Neural progenitor cell (in vitro differentiated cells): ENCODE measurements at regions not wholly inside any gene's neighbourhood (a gene's known extent, or its start where the extent isn't known, plus 50 kb on each side); places are given as distances from the start of the nearest gene placed in this dataset.
A peak's percentile ranks its signal among the peaks of the same experiment; 100 is the strongest.

Source experiments
- DNase-seq: peaks from one replicate; pipeline ENCODE4 v3.0.0-alpha.2; 2016; ENCODE audit warnings: low spot score
- H2AFZ ChIP-seq: fragments of 200-600 bp; sonication (generic); replicated peaks from 2 replicates; pipeline ENCODE4 v1.6.1; 2016; ENCODE audit warnings: antibody characterized with exemption
- H3F3A ChIP-seq: fragments of 200-600 bp; sonication (generic); 2 replicates; pipeline ENCODE4 v1.6.1; 2016; ENCODE audit warnings: antibody characterized with exemption, low read depth
- H3K27ac ChIP-seq: fragments of 200-600 bp; sonication (generic); 2 replicates; pipeline ENCODE4 v1.5.1; 2016; ENCODE audit warnings: mild to moderate bottlenecking
- H3K27me3 ChIP-seq: fragments of 200-600 bp; sonication (generic); 2 replicates; pipeline ENCODE4 v1.6.1; 2016; ENCODE audit warnings: mild to moderate bottlenecking, moderate library complexity
- H3K36me3 ChIP-seq: fragments of 200-600 bp; sonication (generic); 2 replicates; pipeline ENCODE4 v1.5.1; 2016
- H3K4me1 ChIP-seq: fragments of 200-600 bp; sonication (generic); 2 replicates; pipeline ENCODE4 v1.6.1; 2016; ENCODE audit warnings: mixed run types
- H3K4me2 ChIP-seq: fragments of 200-600 bp; sonication (generic); 2 replicates; pipeline ENCODE4 v1.6.1; 2016
- H3K4me3 ChIP-seq: fragments of 200-600 bp; sonication (generic); 2 replicates; pipeline ENCODE4 v1.5.1; 2016
- H3K79me2 ChIP-seq: fragments of 200-600 bp; sonication (generic); 2 replicates; pipeline ENCODE4 v1.6.1; 2016; ENCODE audit warnings: low read depth
- H3K9ac ChIP-seq: fragments of 200-600 bp; sonication (generic); 2 replicates; pipeline ENCODE4 v1.6.1; 2016
- H3K9me3 ChIP-seq: fragments of 200-600 bp; sonication (generic); 2 replicates; pipeline ENCODE4 v1.5.1; 2016; ENCODE audit warnings: low read depth
- H4K20me1 ChIP-seq: fragments of 200-600 bp; sonication (generic); 2 replicates; pipeline ENCODE4 v1.6.1; 2016; ENCODE audit warnings: low read depth
- H3K27ac Mint-ChIP-seq: 3 replicates; pipeline ENCODE4 v1.8.0; 2021; ENCODE audit warnings: mixed read lengths
- H3K27me3 Mint-ChIP-seq: 2 replicates; pipeline ENCODE4 v1.8.0; 2022; ENCODE audit warnings: low read depth, mild to moderate bottlenecking, inconsistent platforms, moderate library complexity, mixed read lengths; ENCODE audit not compliant: insufficient read depth
- H3K36me3 Mint-ChIP-seq: 3 replicates; pipeline ENCODE4 v1.8.0; 2021; ENCODE audit warnings: mixed read lengths
- H3K4me1 Mint-ChIP-seq: 3 replicates; pipeline ENCODE4 v1.8.0; 2021; ENCODE audit warnings: mixed read lengths
- H3K4me3 Mint-ChIP-seq: 3 replicates; pipeline ENCODE4 v1.8.0; 2021; ENCODE audit warnings: mild to moderate bottlenecking, moderate library complexity, mixed read lengths
- H3K9me3 Mint-ChIP-seq: 3 replicates; pipeline ENCODE4 v1.8.0; 2020; ENCODE audit warnings: mixed read lengths
- CTCF ChIP-seq: fragments of 200-600 bp; sonication (generic); IDR thresholded peaks from 2 replicates; pipeline ENCODE4 v1.5.1; 2017; ENCODE audit warnings: antibody characterized with exemption, mild to moderate bottlenecking
- EZH2 ChIP-seq: fragments of 200-600 bp; sonication (generic); IDR thresholded peaks from 2 replicates; pipeline ENCODE4 v1.6.1; 2017; ENCODE audit warnings: antibody characterized with exemption, mild to moderate bottlenecking, moderate library complexity
- EZH2phosphoT487 ChIP-seq: fragments of 200-600 bp; sonication (generic); IDR thresholded peaks from 2 replicates; pipeline ENCODE4 v1.6.1; 2017; ENCODE audit warnings: antibody characterized with exemption

- H3K27ac Mint-ChIP-seq: no peak overlapping the region
- H3K4me1 Mint-ChIP-seq: no peaks in the 10 kb centered on the region
- no peak overlapping the region for H3K27ac ChIP-seq
- H3K9me3 ChIP-seq: no peaks in the 10 kb centered on the region
- peak overlapping the region; percentile 30 for H2AFZ ChIP-seq
- peak; percentile 10 for DNase-seq
- no peaks in the 10 kb centered on the region for H3K27me3 Mint-ChIP-seq
- no peak overlapping the region for H3K4me3 Mint-ChIP-seq
- no peaks in the 10 kb centered on the region for H4K20me1 ChIP-seq
- TF ChIP-seq EZH2: no peak
- TF ChIP-seq CTCF: no peak
- TF ChIP-seq EZH2phosphoT487: no peak
- no peak overlapping the region for H3K4me2 ChIP-seq
- no peak overlapping the region for H3K9ac ChIP-seq
- no peaks in the 10 kb centered on the region for H3K36me3 ChIP-seq
- no peaks in the 10 kb centered on the region for H3K79me2 ChIP-seq
- H3K9me3 Mint-ChIP-seq: no peaks in the 10 kb centered on the region
- H3K4me3 ChIP-seq: no peak overlapping the region
- no peaks in the 10 kb centered on the region for H3K27me3 ChIP-seq
- H3K36me3 Mint-ChIP-seq: no peaks in the 10 kb centered on the region
- no peaks in the 10 kb centered on the region for H3K4me1 ChIP-seq
- no peaks in the 10 kb centered on the region for H3F3A ChIP-seq
These were observed 777.9 kb downstream of the TENT5A start for GRCh38 chr6:80974579-80974978.

- no peak overlapping the region for H2AFZ ChIP-seq
- no peak overlapping the region for H3K27ac ChIP-seq
- H3K27me3 ChIP-seq: no peaks in the 10 kb centered on the region
- Mint-ChIP-seq H3K27ac (no peak overlapping the region), H3K36me3 (no peaks in the 10 kb centered on the region), H3K27me3 (no peaks in the 10 kb centered on the region), H3K4me1 (peaks cover 4% of the 10 kb centered on the region), H3K9me3 (no peaks in the 10 kb centered on the region), H3K4me3 (no peak overlapping the region)
- TF ChIP-seq CTCF (no peak), EZH2phosphoT487 (no peak), EZH2 (no peak)
- no peaks in the 10 kb centered on the region for H4K20me1 ChIP-seq
- H3K4me3 ChIP-seq: no peak overlapping the region
- DNase-seq: no peak
- no peaks in the 10 kb centered on the region for H3F3A ChIP-seq
- no peaks in the 10 kb centered on the region for H3K9me3 ChIP-seq
- no peaks in the 10 kb centered on the region for H3K36me3 ChIP-seq
- peaks cover 15% of the 10 kb centered on the region for H3K4me1 ChIP-seq
- H3K9ac ChIP-seq: no peak overlapping the region
- no peak overlapping the region for H3K4me2 ChIP-seq
- H3K79me2 ChIP-seq: no peaks in the 10 kb centered on the region
These were observed 783.0 kb downstream of the TENT5A start for GRCh38 chr6:80969439-80969838.

- H3K27ac ChIP-seq: peak overlapping the region; percentile 77
- Mint-ChIP-seq H3K27me3 (no peaks in the 10 kb centered on the region), H3K4me3 (no peak overlapping the region), H3K4me1 (peaks cover 4% of the 10 kb centered on the region), H3K36me3 (no peaks in the 10 kb centered on the region), H3K27ac (no peak overlapping the region), H3K9me3 (no peaks in the 10 kb centered on the region)
- H3K9ac ChIP-seq: no peak overlapping the region
- H3K4me1 ChIP-seq: peaks cover 15% of the 10 kb centered on the region
- H3K4me3 ChIP-seq: no peak overlapping the region
- DNase-seq: peak; percentile 27
- no peaks in the 10 kb centered on the region for H3K36me3 ChIP-seq
- TF ChIP-seq CTCF (no peak), EZH2 (no peak), EZH2phosphoT487 (no peak)
- no peaks in the 10 kb centered on the region for H3K9me3 ChIP-seq
- H3K4me2 ChIP-seq: peak overlapping the region; percentile 27
- peak overlapping the region; percentile 70 for H2AFZ ChIP-seq
- H3K79me2 ChIP-seq: no peaks in the 10 kb centered on the region
- no peaks in the 10 kb centered on the region for H4K20me1 ChIP-seq
- H3F3A ChIP-seq: no peaks in the 10 kb centered on the region
- no peaks in the 10 kb centered on the region for H3K27me3 ChIP-seq
These were observed 784.9 kb downstream of the TENT5A start for GRCh38 chr6:80967609-80968008.

GRCh38 chr6:80962382-80962781 lies 790.1 kb downstream of the TENT5A start:
- Histone ChIP-seq H4K20me1 (no peaks in the 10 kb centered on the region), H3K27ac (no peak overlapping the region), H3K4me2 (no peak overlapping the region), H3K36me3 (no peaks in the 10 kb centered on the region), H2AFZ (no peak overlapping the region), H3F3A (no peaks in the 10 kb centered on the region), H3K4me1 (peaks cover 21% of the 10 kb centered on the region), H3K4me3 (no peak overlapping the region), H3K27me3 (no peaks in the 10 kb centered on the region), H3K9ac (no peak overlapping the region), H3K79me2 (no peaks in the 10 kb centered on the region), H3K9me3 (no peaks in the 10 kb centered on the region)
- Mint-ChIP-seq H3K27ac (no peak overlapping the region), H3K4me1 (peaks cover 8% of the 10 kb centered on the region), H3K9me3 (no peaks in the 10 kb centered on the region), H3K27me3 (no peaks in the 10 kb centered on the region), H3K36me3 (no peaks in the 10 kb centered on the region), H3K4me3 (no peak overlapping the region)
- no peak for DNase-seq
- TF ChIP-seq EZH2phosphoT487 (no peak), EZH2 (no peak), CTCF (no peak)
